ENCODE measurements at regions not wholly inside any gene's neighbourhood (a gene's known extent, or its start where the extent isn't known, plus 50 kb on each side); places are given as distances from the start of the nearest gene placed in this dataset.

DNA sequence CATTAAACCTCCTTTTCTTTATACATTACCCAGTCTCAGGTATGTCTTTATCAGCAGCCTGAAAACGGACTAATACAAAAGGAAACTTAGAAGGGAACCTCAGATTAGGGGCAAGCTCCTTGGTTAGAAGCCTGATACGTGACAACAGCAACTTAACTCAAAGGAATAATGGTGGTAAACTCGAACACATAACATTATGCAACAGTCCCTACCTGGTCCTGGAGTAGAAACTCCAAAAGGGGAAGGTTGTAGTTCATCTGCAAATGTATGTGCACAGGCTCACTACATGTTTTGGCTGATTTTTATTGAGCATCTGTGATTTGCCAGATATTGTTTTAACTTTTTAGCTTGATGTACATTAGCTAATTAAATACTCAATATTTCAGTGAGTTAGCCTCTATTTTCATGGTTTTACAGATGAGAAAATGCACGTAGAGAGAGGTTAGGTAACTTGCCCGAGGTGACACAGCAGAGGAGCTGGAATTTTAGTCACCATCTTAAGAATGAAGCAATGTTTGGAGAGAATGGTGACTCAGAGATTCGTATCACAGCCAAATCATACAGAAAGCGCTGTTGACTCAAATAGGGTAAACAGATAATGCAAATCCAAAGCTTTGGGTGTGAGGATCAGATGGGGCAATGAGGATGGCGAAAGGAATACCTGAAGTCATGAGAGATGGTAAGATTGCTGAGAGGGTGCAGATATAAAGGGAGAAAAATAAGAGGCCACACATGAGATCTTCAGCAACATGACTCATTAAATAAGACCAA lies 194.9 kb upstream of the RBFOX1 start:
- no peaks in the 10 kb centered on the region for H3K9me3 ChIP-seq
- no peaks in the 10 kb centered on the region for H3K36me3 ChIP-seq
- no peak overlapping the region for H3K4me3 ChIP-seq
- H3K4me1 ChIP-seq (replicated peaks): no peaks in the 10 kb centered on the region
- no peak for DNase-seq (ENCODE audit: low spot score)
- H3K27me3 ChIP-seq (replicated peaks; ENCODE audit: insufficient read depth): no peaks in the 10 kb centered on the region
- TF ChIP-seq, protein P1, sequence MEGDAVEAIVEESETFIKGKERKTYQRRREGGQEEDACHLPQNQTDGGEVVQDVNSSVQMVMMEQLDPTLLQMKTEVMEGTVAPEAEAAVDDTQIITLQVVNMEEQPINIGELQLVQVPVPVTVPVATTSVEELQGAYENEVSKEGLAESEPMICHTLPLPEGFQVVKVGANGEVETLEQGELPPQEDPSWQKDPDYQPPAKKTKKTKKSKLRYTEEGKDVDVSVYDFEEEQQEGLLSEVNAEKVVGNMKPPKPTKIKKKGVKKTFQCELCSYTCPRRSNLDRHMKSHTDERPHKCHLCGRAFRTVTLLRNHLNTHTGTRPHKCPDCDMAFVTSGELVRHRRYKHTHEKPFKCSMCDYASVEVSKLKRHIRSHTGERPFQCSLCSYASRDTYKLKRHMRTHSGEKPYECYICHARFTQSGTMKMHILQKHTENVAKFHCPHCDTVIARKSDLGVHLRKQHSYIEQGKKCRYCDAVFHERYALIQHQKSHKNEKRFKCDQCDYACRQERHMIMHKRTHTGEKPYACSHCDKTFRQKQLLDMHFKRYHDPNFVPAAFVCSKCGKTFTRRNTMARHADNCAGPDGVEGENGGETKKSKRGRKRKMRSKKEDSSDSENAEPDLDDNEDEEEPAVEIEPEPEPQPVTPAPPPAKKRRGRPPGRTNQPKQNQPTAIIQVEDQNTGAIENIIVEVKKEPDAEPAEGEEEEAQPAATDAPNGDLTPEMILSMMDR (IDR thresholded peaks at IDR 0.05): no peak
- TF ChIP-seq POLR2AphosphoS5 (IDR thresholded peaks at IDR 0.05) (no peak), POLR2A (IDR thresholded peaks at IDR 0.05) (no peak)
- intact Hi-C loops (cut with DNase I): no loop called here
- WGBS: 50% methylated on average over 8 of the region's 8 CpGs
- H3K27ac ChIP-seq: no peak overlapping the region

DNA sequence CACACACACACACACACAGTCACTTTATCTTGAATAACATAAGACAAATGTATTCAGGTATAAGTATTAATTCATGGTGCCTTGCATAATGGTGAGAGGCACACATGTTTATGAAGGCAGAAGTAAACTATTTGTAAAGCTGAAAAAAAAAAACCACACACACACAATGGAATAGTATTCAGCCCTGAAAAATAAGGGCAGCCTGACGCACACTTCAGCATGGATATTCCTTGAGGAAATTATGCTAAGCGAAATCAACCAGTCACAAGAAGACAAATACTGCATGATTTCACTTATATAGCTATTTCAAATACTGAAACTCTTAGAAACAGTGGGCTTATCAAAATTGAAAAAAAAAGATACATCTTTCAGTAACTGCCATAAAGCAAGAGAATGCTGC lies 200.2 kb upstream of the RBFOX1 start:
- H3K4me1 ChIP-seq (replicated peaks): no peaks in the 10 kb centered on the region
- no peak overlapping the region for H3K27ac ChIP-seq
- intact Hi-C loops (cut with DNase I): no loop called here
- no peak overlapping the region for H3K4me3 ChIP-seq
- TF ChIP-seq POLR2AphosphoS5 (IDR thresholded peaks at IDR 0.05): no peak
- no peak for TF ChIP-seq POLR2A (IDR thresholded peaks at IDR 0.05)
- 97% methylated on average over 2 of the region's 2 CpGs for WGBS
- H3K9me3 ChIP-seq: no peaks in the 10 kb centered on the region
- no peaks in the 10 kb centered on the region for H3K27me3 ChIP-seq (replicated peaks; ENCODE audit: insufficient read depth)
- no peaks in the 10 kb centered on the region for H3K36me3 ChIP-seq
- DNase-seq (ENCODE audit: low spot score): no peak

DNA sequence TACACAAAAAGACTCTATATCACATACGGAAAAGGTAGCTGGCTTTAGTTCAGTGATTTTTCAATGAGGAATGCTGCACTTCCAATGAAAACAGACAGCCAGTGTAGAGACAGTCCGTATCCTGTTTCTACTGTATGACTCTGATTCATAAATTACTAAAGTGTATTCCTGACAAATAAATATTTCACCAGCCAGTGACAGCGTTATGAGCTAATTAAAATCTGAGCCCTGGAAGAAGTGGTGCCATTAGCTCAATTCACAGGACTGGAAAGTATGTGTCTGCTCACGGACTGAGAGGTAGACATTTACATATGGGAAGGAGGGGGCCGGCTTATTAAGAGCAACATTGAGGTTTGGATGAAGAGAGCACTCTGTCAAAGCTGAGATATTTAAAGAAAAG lies 207.9 kb upstream of the RBFOX1 start:
- no peaks in the 10 kb centered on the region for H3K4me1 ChIP-seq (replicated peaks)
- intact Hi-C loops (cut with DNase I): no loop called here
- H3K27ac ChIP-seq: no peak overlapping the region
- no peak overlapping the region for H3K4me3 ChIP-seq
- no peak for TF ChIP-seq POLR2AphosphoS5 (IDR thresholded peaks at IDR 0.05)
- TF ChIP-seq, protein P1 (IDR thresholded peaks at IDR 0.05): no peak
- TF ChIP-seq POLR2A (IDR thresholded peaks at IDR 0.05): no peak
- no peaks in the 10 kb centered on the region for H3K27me3 ChIP-seq (replicated peaks; ENCODE audit: insufficient read depth)
- no peaks in the 10 kb centered on the region for H3K36me3 ChIP-seq
- H3K9me3 ChIP-seq: no peaks in the 10 kb centered on the region
- DNase-seq (ENCODE audit: low spot score): no peak
- WGBS: 28% methylated on average over 5 of the region's 5 CpGs

DNA sequence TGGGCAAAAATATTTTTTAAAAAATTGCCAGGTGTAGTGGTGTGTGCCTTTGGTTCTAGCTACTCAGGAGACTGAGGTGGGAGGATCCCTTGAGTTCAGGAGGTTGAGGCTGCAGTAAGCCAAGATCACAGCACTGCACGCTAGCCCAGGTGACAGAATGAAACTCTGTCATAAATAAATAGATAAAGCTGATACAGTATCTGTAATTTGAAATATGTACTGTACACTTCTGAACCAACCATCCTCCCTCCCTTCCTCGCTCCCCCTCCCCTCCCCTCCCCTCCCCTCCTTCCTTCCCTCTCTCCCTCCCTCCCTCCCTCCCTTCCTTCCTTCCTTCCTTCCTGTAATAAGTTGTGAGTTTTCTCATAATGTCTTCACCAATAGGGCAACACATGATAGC lies 208.4 kb upstream of the RBFOX1 start:
- no peak overlapping the region for H3K27ac ChIP-seq
- 46% methylated on average over 2 of the region's 2 CpGs for WGBS
- no peaks in the 10 kb centered on the region for H3K9me3 ChIP-seq
- no peak overlapping the region for H3K4me3 ChIP-seq
- intact Hi-C loops (cut with DNase I): no loop called here
- TF ChIP-seq POLR2A (IDR thresholded peaks at IDR 0.05) (no peak), POLR2AphosphoS5 (IDR thresholded peaks at IDR 0.05) (no peak)
- TF ChIP-seq, protein P1 (IDR thresholded peaks at IDR 0.05): no peak
- DNase-seq (ENCODE audit: low spot score): no peak
- no peaks in the 10 kb centered on the region for H3K36me3 ChIP-seq
- no peaks in the 10 kb centered on the region for H3K27me3 ChIP-seq (replicated peaks; ENCODE audit: insufficient read depth)
- no peaks in the 10 kb centered on the region for H3K4me1 ChIP-seq (replicated peaks)

DNA sequence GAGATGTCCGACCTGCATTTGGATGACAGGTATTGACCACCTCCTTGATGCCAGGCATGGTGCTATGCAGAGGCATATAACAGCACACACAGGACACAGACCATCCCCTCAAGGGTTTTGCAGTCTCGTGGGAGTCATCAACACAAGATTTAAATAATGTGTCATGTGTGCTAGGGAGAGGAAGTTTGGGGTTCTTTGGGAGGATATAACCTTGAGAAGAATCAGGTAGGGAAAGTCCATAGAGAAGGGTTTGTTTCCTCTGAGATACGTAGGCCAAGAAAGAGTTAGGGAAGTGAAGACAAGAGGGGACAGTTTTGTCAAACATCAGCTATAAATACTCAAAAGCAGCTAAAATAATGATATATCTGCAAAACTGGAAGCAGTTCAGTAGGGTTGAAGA lies 215.9 kb upstream of the RBFOX1 start:
- no peaks in the 10 kb centered on the region for H3K4me1 ChIP-seq (replicated peaks)
- no peak for DNase-seq (ENCODE audit: low spot score)
- no peaks in the 10 kb centered on the region for H3K27me3 ChIP-seq (replicated peaks; ENCODE audit: insufficient read depth)
- TF ChIP-seq POLR2AphosphoS5 (IDR thresholded peaks at IDR 0.05) (no peak), POLR2A (IDR thresholded peaks at IDR 0.05) (no peak)
- TF ChIP-seq, protein P1 (IDR thresholded peaks at IDR 0.05): no peak
- H3K9me3 ChIP-seq: no peaks in the 10 kb centered on the region
- intact Hi-C loops (cut with DNase I): no loop called here
- H3K27ac ChIP-seq: no peak overlapping the region
- no peaks in the 10 kb centered on the region for H3K36me3 ChIP-seq
- 76% methylated on average over 3 of the region's 3 CpGs for WGBS
- H3K4me3 ChIP-seq: no peak overlapping the region
